Erythroblast (primary cell): ENCODE measurements at regions not wholly inside any gene's neighbourhood (a gene's known extent, or its start where the extent isn't known, plus 50 kb on each side); places are given as distances from the start of the nearest gene placed in this dataset.
"Not testable (repeated sequence)": the region's sequence is repeated elsewhere in the genome, so short reads cannot be mapped to it uniquely, and the experiment has no call there.

Source experiments
- DNase-seq, 2 experiments: peaks; one replicate each; lab custom pipeline; 2025; lab: John Stamatoyannopoulos, UW
- GATA1 ChIP-seq: IDR thresholded peaks from 2 replicates; pipeline ENCODE4 v1.6.1; 2011; ENCODE audit warnings: low read depth, mild to moderate bottlenecking, control low read depth, low read length, moderate library complexity
- POLR2A ChIP-seq: IDR thresholded peaks from 2 replicates; pipeline ENCODE4 v1.6.1; 2011; ENCODE audit warnings: mild to moderate bottlenecking, low read length

- TF ChIP-seq GATA1 = no peak
- TF ChIP-seq POLR2A = no peak
- no peak for DNase-seq
These were observed 59.5 kb downstream of the SMIM38 start for GRCh38 chr11:69215216-69215615.

DNA sequence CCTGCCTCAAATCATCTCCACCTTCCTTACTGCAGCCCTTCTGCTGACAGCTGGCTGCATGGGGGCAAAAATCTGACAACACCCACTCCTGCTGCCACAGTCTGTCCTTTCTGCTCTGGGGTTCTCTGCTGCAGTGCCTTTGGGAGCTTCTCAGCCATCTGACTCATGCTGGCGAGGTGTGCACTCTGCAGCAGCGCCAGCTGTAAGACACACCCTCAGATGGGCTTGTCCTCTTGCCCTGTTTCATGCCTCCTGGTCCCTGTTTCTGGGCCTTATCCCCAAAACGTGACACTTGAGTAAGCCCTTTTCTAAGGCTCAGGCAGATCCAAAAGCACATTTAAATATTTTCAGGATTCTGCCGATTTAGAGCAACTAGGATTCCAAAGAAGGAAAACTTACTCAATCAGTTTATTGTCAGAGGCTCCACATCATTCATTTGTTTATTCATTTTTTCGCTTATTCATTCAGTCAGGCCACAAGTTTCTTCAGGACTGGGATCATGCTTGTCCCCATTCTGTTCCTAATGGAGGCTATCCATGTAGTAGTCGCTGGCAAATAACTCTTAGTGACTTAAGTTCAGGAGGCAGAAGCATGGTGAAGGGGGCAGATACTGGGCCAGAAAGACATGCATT lies 60.2 kb downstream of the SMIM38 start:
- no peak for TF ChIP-seq POLR2A
- no peak for TF ChIP-seq GATA1
- DNase-seq = no peak

DNA sequence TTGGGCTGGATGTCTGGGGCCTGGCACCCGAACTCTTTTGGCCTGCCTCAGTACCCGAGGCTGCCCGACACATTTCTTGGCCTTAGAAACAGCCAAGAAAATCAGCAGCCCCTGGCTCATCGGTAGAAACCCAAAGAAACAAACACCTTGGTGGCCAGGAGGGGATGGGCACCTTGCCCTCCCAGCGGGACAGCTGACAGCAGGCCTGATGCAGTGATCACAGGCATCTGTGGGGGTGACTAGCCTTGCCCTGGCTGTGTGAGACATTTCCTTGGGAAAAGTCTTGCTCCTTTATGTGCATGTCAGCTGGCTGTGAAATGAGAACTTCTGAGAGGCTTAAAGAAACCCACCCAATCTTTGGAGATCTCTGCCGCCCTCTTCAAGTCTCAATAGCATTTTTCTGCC lies 60.9 kb downstream of the SMIM38 start:
- no peak for DNase-seq
- TF ChIP-seq POLR2A (no peak), GATA1 (no peak)

DNA sequence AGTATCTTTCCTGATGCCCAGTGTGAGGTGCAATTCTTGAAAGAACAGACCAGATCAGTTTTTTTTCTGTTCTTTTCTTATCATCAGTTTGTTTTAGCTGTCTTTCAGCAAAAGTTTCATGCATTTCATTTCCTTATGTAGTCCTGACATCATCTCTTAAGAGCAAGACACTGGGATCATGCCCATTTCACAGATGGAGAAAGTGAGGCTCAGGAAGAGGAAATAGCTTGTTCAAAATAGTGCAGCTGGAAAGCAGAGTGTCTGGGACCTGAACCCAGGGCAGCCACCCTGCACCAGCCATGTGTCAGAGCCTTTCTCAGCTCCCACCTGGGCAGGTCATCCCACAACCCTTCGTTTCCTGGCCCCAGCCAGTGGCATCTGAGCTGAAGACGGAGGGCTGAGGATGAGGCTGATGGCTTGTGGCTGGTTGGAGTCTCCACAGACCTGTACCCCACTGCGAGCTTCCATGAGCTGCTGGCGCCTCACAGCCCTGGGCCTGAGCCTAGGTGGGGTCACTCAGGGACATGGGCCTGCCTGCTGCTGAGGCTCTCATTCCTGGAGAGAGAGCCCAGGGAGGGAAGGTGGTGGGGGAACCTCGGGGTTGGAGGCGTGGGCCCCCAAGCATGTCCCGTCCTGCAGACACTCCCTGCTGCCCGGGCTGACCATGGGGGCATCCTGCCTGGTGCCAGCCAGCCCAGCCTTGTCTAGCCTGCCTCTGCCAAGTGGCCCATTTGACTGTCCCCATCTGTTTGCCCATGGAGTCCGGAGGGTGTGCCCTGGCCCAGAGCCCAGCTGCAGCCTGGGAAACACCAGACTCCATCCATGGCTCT lies 61.8 kb downstream of the SMIM38 start:
- TF ChIP-seq GATA1 (no peak), POLR2A (no peak)
- DNase-seq = no peak

- TF ChIP-seq GATA1 = no peak
- TF ChIP-seq POLR2A = no peak
- DNase-seq = no peak
These were observed 62.5 kb downstream of the SMIM38 start for GRCh38 chr11:69218271-69218682.

- DNase-seq = no peak
- TF ChIP-seq GATA1 (no peak), POLR2A (no peak)
These were observed 63.4 kb downstream of the SMIM38 start for GRCh38 chr11:69218946-69219720.

DNA sequence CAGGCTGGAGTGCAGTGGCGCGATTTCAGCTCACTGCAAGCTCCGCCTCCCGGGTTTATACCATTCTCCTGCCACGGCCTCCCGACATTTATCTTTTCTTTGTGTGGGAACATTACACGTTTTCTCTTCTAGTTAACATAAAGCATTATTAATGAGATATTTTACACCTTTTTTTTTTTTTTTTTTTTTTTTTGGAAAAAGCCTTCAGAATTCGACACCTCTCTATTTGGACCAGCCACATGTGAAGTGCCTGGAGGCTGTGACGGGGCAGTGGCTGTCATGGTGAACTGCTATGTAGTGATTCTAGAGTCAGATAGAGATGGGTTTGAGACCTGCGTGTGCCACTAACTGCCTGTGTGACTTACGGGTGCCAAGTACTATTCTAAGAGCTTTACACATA lies 64.3 kb downstream of the SMIM38 start:
- no peak for TF ChIP-seq GATA1
- DNase-seq = no peak

DNA sequence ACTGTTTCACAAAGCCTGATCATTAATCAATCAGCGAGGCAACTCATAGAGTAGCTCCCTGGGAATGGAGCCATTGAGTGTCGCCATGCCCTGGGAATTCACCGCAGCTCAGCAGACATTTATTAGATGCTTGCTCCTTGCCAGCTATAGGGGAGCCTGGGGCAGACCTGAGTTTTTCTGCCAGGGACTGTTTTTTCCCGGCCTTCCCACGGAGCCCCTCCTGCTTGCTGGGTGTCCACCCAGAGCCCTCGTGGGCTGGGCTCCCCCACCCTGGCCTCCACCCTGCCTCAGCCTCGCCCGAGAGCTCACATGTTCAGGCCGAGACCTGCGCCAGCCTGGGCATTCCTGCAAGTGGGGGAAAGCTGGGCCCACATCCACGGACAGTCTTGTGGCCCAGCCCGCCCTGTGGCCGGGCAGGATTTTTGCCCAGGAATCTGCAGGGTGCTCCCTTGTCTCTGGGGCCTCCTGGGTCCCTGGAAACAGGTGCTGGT lies 64.9 kb downstream of the SMIM38 start:
- no peak for TF ChIP-seq POLR2A
- TF ChIP-seq GATA1 = no peak
- DNase-seq = no peak

DNA sequence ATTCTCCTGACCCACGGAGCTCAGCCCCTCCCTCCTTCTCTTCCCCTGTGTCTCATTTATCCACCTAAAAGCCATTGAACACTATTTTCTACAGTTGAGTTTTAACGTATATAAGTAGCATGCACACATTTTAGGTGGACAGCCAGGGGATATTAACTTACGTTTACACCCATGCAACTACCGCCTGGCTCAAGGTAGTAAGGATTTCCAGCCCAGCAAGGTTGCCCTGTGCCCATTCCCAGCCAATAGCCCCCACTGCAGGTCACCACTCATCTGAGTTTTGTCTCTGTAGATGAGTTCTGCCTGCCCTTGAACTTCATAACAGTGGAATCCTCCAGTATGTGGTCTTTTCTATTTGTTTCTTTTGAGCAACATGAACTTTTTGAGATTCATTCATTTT lies 65.4 kb downstream of the SMIM38 start:
- TF ChIP-seq POLR2A = no peak
- TF ChIP-seq GATA1 = no peak
- no peak for DNase-seq

DNA sequence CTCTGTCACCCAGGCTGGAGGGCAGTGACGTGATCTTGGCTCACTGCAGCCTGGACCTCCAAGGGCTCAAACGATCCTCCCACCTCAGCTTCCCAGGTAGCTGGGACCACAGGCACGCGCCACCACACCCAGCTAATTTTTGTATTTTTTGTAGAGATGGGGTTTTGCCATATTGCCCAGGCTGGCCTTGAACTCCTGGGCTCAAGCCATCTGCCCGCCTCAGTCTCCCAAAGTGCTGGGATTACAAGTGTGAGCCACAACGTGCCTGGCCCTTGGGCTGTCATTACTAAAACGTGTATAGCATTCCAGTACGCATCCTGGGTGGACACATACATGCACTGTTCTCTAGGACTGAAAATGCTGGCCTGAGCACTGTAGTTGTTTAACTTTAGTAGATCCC lies 65.9 kb downstream of the SMIM38 start:
- DNase-seq = not testable (repeated sequence)

GRCh38 chr11:69227271-69227670 lies 66.7 kb upstream of the MYEOV start:
- no peak for TF ChIP-seq GATA1
- TF ChIP-seq POLR2A = no peak
- DNase-seq = no peak

- TF ChIP-seq POLR2A (no peak), GATA1 (no peak)
- no peak for DNase-seq
These were observed 64.4 kb upstream of the MYEOV start for GRCh38 chr11:69229511-69229910.

DNA sequence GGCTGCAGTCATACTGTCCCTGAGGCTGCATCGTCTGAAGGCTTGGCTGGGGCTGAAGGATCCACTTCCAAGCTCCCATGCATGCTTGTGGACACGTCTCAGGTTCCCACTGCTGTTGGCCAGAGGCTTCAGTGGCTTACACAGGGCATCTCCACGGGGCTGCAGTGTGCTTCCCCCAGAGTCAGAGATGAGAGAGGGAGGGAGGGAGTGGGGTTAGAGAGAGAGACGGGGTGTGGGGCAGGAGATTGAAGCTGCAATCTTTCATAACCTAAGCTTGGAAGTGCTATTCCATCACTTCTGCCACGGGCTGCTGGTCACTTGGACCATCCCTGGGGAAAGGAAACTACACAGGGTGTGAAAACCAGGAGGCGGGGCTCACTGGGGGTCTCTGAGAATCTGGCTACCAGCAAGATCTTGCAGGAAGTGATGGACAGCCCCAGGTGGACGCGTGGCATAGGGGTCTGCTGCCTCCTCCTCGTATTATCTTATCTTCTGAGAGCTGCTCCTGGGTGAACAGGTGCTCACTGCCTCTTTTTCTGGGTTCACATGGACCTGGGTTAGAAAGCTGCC lies 63.0 kb upstream of the MYEOV start:
- DNase-seq = no peak
- no peak for TF ChIP-seq GATA1
- no peak for TF ChIP-seq POLR2A
